ENCODE measurements at regions not wholly inside any gene's neighbourhood (a gene's known extent, or its start where the extent isn't known, plus 50 kb on each side); places are given as distances from the start of the nearest gene placed in this dataset.

DNA sequence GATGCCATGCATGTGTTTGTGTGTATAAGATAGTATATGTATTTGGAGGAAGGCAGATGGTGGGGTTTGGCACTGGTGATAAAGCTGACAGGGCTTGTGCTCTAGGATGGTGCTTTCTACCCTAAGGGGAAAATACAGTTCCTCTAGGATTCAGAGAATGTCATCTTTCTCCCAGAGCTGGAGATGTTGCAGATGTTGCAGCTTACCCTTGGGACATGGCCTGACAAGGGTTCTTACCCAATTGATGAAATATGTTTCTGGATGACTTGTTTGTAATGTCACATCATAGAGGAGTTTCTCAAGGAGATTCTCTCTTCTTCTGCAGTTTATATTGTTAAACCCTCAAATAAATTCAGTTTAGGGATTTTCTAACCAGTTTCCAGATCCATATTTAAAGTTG lies 52.5 kb upstream of the PITX2 start:
- H3K4me2 ChIP-seq: no peak overlapping the region
- H3K36me3 ChIP-seq (ENCODE audit: insufficient read depth): no peaks in the 10 kb centered on the region
- no peaks in the 10 kb centered on the region for H4K20me1 ChIP-seq (ENCODE audit: insufficient read depth)
- no peak overlapping the region for H3K4me3 ChIP-seq (IDR thresholded peaks at IDR 0.05; ENCODE audit: insufficient read depth, low read depth, low read length)
- no peak overlapping the region for H3K27ac ChIP-seq
- no peaks in the 10 kb centered on the region for H3K79me2 ChIP-seq (ENCODE audit: insufficient read depth, low read depth)
- TF ChIP-seq, protein P1, sequence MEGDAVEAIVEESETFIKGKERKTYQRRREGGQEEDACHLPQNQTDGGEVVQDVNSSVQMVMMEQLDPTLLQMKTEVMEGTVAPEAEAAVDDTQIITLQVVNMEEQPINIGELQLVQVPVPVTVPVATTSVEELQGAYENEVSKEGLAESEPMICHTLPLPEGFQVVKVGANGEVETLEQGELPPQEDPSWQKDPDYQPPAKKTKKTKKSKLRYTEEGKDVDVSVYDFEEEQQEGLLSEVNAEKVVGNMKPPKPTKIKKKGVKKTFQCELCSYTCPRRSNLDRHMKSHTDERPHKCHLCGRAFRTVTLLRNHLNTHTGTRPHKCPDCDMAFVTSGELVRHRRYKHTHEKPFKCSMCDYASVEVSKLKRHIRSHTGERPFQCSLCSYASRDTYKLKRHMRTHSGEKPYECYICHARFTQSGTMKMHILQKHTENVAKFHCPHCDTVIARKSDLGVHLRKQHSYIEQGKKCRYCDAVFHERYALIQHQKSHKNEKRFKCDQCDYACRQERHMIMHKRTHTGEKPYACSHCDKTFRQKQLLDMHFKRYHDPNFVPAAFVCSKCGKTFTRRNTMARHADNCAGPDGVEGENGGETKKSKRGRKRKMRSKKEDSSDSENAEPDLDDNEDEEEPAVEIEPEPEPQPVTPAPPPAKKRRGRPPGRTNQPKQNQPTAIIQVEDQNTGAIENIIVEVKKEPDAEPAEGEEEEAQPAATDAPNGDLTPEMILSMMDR (conservative IDR thresholded peaks at IDR 0.05; ENCODE audit: low read depth, low read length): no peak
- no peak overlapping the region for H3K9ac ChIP-seq
- H3K27me3 ChIP-seq (ENCODE audit: insufficient read depth, low read depth): no peaks in the 10 kb centered on the region
- no peak overlapping the region for H2AFZ ChIP-seq (ENCODE audit: low read depth)
- H3K4me1 ChIP-seq (ENCODE audit: low read depth, poor library complexity, severe bottlenecking): no peaks in the 10 kb centered on the region

DNA sequence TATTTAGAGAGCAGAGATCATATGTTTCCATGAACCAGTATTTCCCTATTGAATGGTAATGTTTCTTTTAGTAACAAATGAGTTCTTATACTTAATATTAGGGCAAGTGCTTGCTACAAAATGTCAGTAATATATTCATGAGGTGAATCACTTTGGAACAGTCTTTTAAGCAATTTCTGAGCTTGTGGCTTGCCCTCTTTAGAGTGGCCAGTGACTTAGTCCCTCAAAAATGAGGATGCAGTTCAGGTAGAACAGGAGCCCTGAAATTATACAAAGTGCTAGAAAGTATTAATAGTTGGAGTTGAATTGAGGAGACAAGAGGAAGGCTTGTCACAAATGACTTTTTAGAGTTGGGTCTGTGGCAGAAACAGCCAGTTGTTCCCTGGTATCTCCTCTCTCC lies 53.4 kb upstream of the PITX2 start:
- TF ChIP-seq, protein P1 (conservative IDR thresholded peaks at IDR 0.05; ENCODE audit: low read depth, low read length): no peak
- no peak overlapping the region for H3K27ac ChIP-seq
- no peaks in the 10 kb centered on the region for H3K36me3 ChIP-seq (ENCODE audit: insufficient read depth)
- H3K4me2 ChIP-seq: no peak overlapping the region
- H3K4me1 ChIP-seq (ENCODE audit: low read depth, poor library complexity, severe bottlenecking): no peaks in the 10 kb centered on the region
- no peak overlapping the region for H3K9ac ChIP-seq
- no peaks in the 10 kb centered on the region for H4K20me1 ChIP-seq (ENCODE audit: insufficient read depth)
- H3K4me3 ChIP-seq (IDR thresholded peaks at IDR 0.05; ENCODE audit: insufficient read depth, low read depth, low read length): no peak overlapping the region
- H2AFZ ChIP-seq (ENCODE audit: low read depth): no peak overlapping the region
- H3K79me2 ChIP-seq (ENCODE audit: insufficient read depth, low read depth): no peaks in the 10 kb centered on the region
- H3K27me3 ChIP-seq (ENCODE audit: insufficient read depth, low read depth): no peaks in the 10 kb centered on the region

DNA sequence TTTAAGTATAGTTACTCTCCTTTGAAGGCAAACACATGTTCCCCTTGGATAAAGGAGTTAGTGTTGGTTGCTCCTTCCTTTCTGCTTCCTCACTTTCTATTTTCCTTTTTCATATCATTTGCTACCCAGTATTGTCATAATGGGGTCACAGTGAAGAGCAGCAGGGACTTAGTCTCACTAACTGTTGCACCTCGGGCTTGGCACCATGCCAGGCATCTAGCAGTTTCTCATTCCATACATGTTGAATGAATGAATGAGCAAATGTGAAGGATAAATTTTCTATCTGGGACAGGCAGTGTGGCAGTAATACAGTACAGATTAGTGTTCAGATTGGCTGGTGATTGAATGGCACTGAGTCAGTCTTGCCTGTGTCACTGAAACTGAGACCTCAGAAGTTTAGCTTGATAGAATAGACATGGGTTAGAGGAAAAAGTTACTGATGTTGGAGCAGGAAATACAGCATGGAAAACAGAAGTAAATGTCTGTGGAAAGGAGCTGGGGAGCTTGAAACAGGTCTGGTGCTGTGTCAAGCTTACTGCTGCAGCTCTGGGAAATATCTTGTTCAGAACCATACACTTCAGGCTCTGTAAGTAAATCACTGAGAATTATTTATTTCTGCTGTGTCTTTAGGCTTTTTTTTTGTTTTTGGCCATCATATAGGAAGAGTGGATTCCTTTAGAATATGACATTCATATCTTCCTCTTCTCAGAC lies 55.8 kb upstream of the PITX2 start:
- no peak overlapping the region for H3K27ac ChIP-seq
- H3K4me2 ChIP-seq: no peak overlapping the region
- no peaks in the 10 kb centered on the region for H4K20me1 ChIP-seq (ENCODE audit: insufficient read depth)
- no peaks in the 10 kb centered on the region for H3K27me3 ChIP-seq (ENCODE audit: insufficient read depth, low read depth)
- H3K4me1 ChIP-seq (ENCODE audit: low read depth, poor library complexity, severe bottlenecking): no peaks in the 10 kb centered on the region
- H2AFZ ChIP-seq (ENCODE audit: low read depth): no peak overlapping the region
- TF ChIP-seq, protein P1 (conservative IDR thresholded peaks at IDR 0.05; ENCODE audit: low read depth, low read length): no peak
- H3K9ac ChIP-seq: no peak overlapping the region
- no peaks in the 10 kb centered on the region for H3K79me2 ChIP-seq (ENCODE audit: insufficient read depth, low read depth)
- H3K4me3 ChIP-seq (IDR thresholded peaks at IDR 0.05; ENCODE audit: insufficient read depth, low read depth, low read length): no peak overlapping the region
- no peaks in the 10 kb centered on the region for H3K36me3 ChIP-seq (ENCODE audit: insufficient read depth)

DNA sequence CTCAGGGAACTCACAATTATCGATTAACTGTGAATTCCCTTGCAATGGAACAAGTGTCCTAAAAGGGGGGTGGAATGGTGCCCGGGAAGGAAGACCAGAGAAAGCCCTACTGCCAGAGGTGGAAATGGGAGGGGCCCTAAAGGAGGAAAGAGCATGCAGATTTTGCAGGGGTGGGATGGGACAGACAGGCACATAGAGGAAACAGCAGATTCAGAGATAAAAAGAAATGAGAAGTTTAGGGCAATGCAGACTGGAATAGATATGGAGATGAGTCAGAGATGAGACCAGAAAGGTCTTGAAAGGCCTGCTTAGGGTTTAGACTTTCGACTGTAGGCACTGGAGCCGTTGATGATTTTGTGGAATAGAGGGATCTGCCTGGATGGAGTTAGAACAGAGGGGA lies 57.4 kb upstream of the PITX2 start:
- H2AFZ ChIP-seq (ENCODE audit: low read depth): no peak overlapping the region

More for the DNA sequence above, 57.4 kb upstream of the PITX2 start:
- Histone ChIP-seq H3K27me3 (ENCODE audit: insufficient read depth, low read depth) (no peaks in the 10 kb centered on the region), H3K4me1 (ENCODE audit: low read depth, poor library complexity, severe bottlenecking) (no peaks in the 10 kb centered on the region), H3K4me2 (no peak overlapping the region), H3K9ac (no peak overlapping the region), H3K36me3 (ENCODE audit: insufficient read depth) (no peaks in the 10 kb centered on the region), H3K27ac (no peak overlapping the region), H4K20me1 (ENCODE audit: insufficient read depth) (no peaks in the 10 kb centered on the region), H3K4me3 (IDR thresholded peaks at IDR 0.05; ENCODE audit: insufficient read depth, low read depth, low read length) (no peak overlapping the region), H3K79me2 (ENCODE audit: insufficient read depth, low read depth) (no peaks in the 10 kb centered on the region)
- TF ChIP-seq, protein P1 (conservative IDR thresholded peaks at IDR 0.05; ENCODE audit: low read depth, low read length): no peak
